ENCODE measurements at regions not wholly inside any gene's neighbourhood (a gene's known extent, or its start where the extent isn't known, plus 50 kb on each side); places are given as distances from the start of the nearest gene placed in this dataset.
"Not testable (repeated sequence)": the region's sequence is repeated elsewhere in the genome, so short reads cannot be mapped to it uniquely, and the experiment has no call there.

- DNase-seq (ENCODE audit: low read depth in 2 of 2) = no peak
Observed at GRCh38 chr4:13762130-13762529, 134.6 kb upstream of the BOD1L1 start.

- DNase-seq (ENCODE audit: low read depth in 2 of 2) = no peak
Observed at GRCh38 chr4:13763707-13764106, 136.2 kb upstream of the BOD1L1 start.

GRCh38 chr4:13765539-13765938, 138.0 kb upstream of the BOD1L1 start:
- no peak for DNase-seq (ENCODE audit: low read depth in 2 of 2)

- no peak for DNase-seq (ENCODE audit: low read depth in 2 of 2)
Observed at GRCh38 chr4:13766761-13767540, 139.4 kb upstream of the BOD1L1 start.

GRCh38 chr4:13777341-13777740, 149.8 kb upstream of the BOD1L1 start:
- no peak for DNase-seq (ENCODE audit: low read depth in 2 of 2)

GRCh38 chr4:13778367-13778766, 150.8 kb upstream of the BOD1L1 start:
- DNase-seq (ENCODE audit: low read depth in 2 of 2) = no peak

GRCh38 chr4:13782231-13782630, 154.7 kb upstream of the BOD1L1 start:
- DNase-seq (ENCODE audit: low read depth in 2 of 2) = no peak

- no peak for DNase-seq (ENCODE audit: low read depth in 2 of 2)
Observed at GRCh38 chr4:13783800-13784411, 156.4 kb upstream of the BOD1L1 start.

- DNase-seq (ENCODE audit: low read depth in 2 of 2) = no peak
Observed at GRCh38 chr4:13793020-13793710, 165.6 kb upstream of the BOD1L1 start.

GRCh38 chr4:13794819-13795565, 167.5 kb upstream of the BOD1L1 start:
- DNase-seq (ENCODE audit: low read depth in 2 of 2) = no peak

GRCh38 chr4:13797061-13797460, 169.5 kb upstream of the BOD1L1 start:
- DNase-seq (ENCODE audit: low read depth in 2 of 2) = no peak

- no peak for DNase-seq (ENCODE audit: low read depth in 2 of 2)
Observed at GRCh38 chr4:13815231-13815630, 187.7 kb upstream of the BOD1L1 start.

GRCh38 chr4:13816472-13816871, 188.9 kb upstream of the BOD1L1 start:
- no peak for DNase-seq (ENCODE audit: low read depth in 2 of 2)

GRCh38 chr4:13821522-13821921, 194.0 kb upstream of the BOD1L1 start:
- no peak for DNase-seq (ENCODE audit: low read depth in 2 of 2)

- DNase-seq (ENCODE audit: low read depth in 2 of 2) = not testable (repeated sequence)
Observed at GRCh38 chr4:13825822-13826221, 198.3 kb upstream of the BOD1L1 start.

- DNase-seq (ENCODE audit: low read depth in 2 of 2) = no peak
Observed at GRCh38 chr4:13829457-13829856, 201.9 kb upstream of the BOD1L1 start.

GRCh38 chr4:13830449-13830848, 202.9 kb upstream of the BOD1L1 start:
- no peak for DNase-seq (ENCODE audit: low read depth in 2 of 2)

- no peak for DNase-seq (ENCODE audit: low read depth in 2 of 2)
Observed at GRCh38 chr4:13833171-13833804, 205.8 kb upstream of the BOD1L1 start.

- DNase-seq (ENCODE audit: low read depth in 2 of 2) = no peak
Observed at GRCh38 chr4:13836946-13837912, 209.7 kb upstream of the BOD1L1 start.

GRCh38 chr4:13840502-13841190, 213.1 kb upstream of the BOD1L1 start:
- DNase-seq (ENCODE audit: low read depth in 2 of 2) = no peak

Data from stimulated activated CD8-positive, alpha-beta memory T cell treated with anti-CD3 and anti-CD28 coated beads, Interleukin-2, amount 100 ng/mL, for 1 hour (primary cell).